ENCODE measurements at regions not wholly inside any gene's neighbourhood (a gene's known extent, or its start where the extent isn't known, plus 50 kb on each side); places are given as distances from the start of the nearest gene placed in this dataset.
A peak's percentile ranks its signal among the peaks of the same experiment; 100 is the strongest.

- DNase-seq = no peak
Observed at GRCh38 chr6:14254505-14254904, 136.9 kb downstream of the CD83 start.

DNA sequence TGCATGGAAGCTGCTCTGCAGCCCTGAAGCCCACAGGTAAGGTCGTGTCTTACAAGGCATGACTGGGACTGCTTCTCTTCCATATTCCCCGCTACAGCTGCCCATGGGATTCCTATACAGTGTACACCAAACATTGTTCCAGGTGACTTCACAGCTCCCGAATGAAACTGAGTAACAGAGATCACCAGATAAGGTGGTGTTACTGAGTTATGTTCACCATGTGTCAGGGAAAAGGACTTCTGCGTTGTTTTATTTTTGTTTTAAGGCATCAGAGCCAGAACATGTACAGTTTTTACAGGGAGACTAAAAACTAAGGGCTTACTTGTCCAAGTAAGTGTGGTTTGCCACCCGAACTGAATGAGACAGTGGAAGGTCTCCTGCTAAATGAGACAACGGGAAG, 138.3 kb downstream of the CD83 start:
- no peak for DNase-seq

DNA sequence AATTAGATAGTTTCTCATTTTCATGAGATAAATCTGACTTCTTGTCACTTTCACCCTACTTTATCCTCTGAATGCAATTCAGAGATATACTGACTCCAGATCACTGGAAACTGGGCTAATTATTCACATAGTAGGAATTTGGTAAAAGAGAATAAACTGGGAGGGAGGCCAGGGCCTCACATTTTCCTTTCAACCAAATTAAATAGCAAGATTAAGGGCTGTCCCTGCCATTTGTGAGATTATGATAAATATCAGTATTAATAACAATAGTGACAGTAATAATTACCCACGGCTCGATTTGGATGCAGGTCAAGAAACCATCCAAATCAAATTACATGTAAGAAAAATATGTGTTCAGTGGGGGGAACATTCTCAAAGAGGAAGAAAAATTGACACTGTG, 140.5 kb downstream of the CD83 start:
- DNase-seq = no peak

DNA sequence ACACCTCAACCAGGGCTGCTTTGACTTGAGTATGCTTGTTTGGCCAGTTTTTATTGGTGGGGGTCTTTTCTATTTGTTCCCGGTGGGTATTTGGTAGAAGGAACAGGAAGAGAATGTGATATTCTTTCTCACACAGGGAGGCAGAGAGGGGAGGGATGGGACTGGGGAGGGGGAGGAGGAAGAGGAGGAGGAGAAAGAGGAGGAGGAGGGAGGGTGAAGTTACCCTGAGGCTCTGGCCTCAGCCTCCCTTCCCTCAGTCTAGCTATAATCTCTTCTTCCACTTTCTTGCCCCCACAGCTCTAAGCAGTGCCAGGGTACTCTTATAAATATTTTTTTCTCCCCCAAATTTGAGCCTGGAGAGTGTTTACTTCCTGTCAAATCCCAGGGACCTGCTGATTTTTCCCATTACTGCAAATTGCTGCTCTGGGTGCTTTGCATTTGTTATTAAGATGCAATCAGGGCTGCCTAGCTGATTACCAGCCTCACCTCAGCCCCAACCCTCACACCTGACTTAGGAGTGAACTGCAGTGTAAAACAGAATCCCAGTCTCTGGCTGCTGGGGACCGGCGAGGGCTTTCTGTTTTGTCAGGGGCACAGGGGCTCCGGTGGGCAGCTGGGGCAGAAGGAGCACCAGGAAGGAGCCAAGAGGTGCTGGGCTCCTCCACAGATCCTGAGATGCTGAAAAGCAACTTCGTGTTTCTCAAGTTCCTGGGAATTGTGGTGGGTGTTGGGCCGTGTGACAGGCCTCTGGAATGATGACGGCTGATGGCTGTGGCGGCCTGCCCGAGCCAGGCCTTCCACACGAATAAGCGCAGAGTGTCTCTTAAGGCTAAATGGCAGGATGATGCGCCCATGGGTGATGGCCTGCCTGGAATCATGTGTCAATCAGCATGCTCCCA, 141.4 kb downstream of the CD83 start:
- no peak for DNase-seq

GRCh38 chr6:14259594-14260152, 142.1 kb downstream of the CD83 start:
- DNase-seq = no peak

DNA sequence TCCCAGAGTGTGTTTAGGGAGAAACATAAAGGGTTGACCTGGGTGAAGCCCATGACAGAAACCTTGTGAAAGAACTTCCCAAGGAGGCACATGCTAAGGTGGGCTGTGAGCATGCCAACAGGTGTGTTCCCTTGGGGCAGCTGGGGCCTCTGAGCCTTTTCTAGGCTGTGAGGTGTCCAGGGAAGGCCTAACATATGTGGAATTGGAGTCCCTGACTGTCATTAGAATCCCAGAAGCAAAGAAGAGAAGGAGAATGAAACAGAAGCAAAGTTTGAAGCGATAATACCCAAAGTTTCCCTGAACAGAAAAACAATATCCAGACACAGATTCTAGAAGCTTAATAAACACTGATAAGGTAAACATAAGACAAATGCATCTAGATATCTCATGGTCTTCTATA, 143.3 kb downstream of the CD83 start:
- DNase-seq = no peak

- DNase-seq = no peak
Observed at GRCh38 chr6:14263881-14264424, 146.4 kb downstream of the CD83 start.

DNA sequence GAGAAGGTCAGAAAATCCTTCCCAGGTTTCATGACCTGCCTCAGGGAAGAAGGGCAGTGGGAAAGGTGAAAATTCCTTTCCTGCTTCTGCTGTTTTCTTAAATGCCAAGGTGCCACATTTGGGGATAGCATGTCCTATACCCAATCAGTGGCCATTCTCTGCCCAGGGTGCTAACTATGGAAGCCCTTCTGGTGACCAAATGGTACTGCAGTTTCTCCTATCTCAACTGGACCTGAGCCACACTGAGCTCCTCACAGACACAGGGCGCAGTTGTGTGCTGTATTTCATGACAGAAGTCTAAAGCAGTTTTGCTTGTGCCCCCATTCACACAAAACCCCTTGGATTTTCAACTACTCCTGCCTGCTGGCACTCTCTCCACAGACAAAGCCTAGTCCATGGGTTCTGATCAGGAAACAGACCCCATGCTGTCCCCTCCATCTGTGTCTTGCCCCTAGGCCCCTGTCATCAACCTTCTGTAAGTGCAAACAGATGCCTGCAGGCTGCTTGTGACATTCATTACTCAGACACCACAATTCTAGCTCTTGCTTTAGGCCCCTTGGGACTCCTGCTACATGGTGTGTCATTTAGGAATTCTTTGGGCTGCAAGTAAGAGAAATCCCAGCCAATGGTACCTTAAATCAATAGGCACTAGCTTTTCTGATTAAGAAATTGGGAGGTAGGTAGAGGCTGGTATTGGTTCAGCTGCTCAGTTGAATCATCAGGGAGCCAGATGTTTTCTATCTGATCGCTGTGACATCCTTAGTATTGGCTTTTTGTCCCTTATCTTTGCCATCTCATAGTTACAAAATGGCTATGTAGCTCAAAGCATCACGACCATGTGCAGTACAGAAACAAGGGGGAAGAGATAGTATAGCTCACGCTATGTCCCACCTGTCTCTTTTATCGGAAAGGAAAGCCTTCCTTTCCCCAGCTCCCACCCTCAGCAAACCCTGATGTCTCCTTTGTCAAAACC, 147.8 kb downstream of the CD83 start:
- no peak for DNase-seq

- no peak for DNase-seq
Observed at GRCh38 chr6:14266266-14266665, 148.7 kb downstream of the CD83 start.

DNA sequence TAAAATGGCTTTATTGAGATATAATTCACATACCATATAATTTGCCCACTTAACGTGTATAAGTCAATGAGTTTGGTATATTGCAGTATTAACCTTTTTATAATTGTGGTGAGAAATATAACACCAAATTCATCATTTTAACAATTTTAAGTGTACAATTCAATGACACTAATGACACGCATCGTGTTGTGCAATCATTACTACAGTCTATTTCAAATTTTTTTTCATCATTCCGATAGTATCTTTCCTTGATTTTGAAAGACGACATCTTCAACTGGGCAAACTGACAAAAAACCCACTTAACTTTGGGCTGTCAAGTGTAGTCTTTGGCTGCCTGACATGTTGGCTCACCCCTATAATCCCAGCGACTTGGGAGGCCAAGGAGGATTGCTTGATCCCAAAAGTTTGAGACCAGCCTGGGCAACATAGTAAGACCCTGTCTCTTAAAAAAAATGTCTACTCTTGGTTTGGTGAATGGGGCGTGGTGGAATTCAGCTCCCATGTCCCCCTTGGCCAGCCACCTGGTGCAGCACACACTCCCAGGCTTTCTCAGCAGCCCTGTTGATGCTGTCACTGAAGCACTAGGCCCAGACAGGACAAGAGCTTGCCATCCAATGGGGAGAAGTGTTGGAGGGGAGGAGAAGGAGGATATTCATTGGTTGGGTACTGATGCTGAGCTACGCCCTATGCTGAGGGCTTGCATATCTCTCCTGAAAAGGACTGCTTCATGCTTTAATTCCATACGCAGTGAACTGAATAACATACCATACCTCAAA, 150.5 kb downstream of the CD83 start:
- DNase-seq = no peak

- DNase-seq = no peak
Observed at GRCh38 chr6:14269436-14269835, 151.9 kb downstream of the CD83 start.

DNA sequence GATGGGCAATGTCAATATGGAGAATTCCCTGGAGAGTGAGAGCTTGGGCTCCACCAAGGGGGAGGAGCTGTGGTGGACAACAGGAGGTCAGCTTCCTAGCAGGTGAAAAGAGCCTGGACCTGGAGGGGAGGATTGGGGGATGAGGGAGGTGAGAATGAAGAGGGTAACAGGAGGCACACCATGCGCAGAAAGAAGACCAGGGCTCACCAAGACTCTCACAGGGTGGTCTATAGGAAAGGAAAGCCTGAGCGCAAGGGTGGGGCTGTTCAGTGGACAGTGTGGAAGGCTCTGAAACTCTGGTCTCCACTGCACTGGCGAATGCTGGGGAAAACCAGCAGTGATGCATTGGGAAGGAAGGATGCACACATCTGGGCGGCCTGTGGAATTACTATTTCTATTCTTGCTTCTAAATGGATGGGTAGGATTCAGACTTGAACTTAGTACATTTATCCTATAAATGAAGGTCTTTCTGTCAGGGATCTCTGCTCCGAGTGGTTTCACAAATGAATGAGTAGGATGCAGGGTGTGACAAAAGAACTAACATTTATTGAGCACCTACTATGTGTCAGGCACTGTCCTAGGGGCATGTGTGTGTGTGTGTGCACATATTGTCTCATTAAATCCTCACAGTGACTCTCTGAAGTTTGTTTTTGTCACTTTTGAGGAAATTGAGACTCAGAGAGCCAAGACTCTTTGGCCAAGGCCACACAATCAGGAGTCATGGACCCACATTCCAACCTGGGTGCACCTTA, 152.7 kb downstream of the CD83 start:
- no peak for DNase-seq

DNA sequence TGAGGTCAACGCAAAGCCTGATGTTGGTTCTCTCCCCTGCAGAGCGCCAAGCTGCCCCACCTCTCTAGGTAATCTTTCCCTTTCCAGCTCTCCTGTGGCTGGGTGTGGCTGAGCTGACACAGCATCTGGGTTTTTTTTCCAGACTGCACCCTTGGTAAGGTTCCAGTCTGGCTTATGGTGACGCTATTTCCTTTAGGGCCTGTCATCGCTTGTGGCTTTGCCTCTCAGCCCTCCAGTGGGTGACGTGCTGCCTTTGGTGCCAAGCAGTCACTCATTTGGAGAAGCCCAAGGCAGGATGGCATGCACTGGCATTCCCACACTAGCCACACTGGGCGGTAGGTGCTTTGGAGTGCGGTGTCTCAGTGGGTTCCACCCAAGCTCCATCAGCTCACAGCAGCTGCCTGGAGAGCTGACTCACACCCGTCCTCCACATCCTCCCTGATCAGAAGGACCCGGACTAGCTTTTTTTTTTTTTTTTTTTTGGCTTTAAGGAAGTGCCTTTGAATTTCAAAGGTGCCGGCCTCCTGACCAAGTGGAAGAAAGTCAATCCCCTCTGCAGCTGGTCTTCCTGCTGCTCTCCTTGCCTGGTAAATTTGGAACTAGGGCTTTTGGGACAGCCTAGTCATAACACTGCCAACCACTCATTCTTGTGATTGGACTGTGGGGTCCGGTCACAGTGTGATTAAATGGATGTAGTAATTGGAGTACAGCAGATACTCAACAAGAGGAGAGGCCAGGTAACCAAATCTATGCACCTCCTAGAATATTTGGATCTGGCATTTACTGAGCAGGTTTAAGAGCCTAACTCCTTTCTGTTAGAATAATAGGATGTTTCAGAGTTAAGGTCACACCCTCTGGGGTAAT, 153.6 kb downstream of the CD83 start:
- DNase-seq = no peak

DNA sequence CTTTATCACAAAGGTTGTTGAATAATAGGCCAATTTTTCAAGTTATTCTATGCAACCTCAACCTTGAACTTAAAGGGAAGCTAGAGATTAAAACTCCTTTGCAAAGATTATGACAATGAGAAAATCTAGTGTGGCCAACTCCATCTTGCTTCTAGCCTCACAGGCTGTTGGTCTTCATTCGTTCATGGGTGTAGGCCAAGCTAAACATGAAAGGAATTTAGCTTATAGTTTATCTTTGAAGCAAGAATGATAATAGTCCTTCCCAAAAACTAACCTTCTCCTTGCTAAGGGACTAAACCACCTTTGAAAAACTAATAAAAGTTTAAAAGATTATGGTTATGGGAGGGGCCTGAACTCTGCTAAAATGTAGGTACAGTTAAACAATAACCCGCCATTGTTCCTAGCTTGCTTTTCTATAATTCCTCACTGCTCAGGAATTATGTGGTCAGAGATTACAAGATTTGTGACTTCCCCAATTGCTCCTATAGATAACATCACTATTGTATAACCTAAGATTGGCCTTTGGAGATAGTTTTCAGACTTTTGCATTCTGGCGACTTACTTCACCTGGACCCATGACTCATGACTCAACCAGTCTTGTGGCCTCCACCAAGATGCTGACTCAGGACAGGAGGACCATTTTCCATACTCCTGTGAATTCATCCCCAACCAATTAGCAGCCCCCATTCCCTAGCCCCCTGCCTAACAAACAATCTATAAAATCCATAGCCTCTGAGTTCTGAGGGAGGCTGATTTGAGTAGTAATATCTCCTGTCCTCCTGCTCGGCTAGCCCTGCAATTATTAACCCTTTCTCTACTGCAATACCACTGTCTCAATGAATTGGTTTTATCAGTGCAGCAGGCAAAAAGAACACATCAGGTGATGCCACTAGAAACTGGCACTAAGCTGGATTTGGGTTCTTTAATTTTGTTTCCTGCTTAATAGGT, 154.5 kb downstream of the CD83 start:
- DNase-seq = no peak

DNA sequence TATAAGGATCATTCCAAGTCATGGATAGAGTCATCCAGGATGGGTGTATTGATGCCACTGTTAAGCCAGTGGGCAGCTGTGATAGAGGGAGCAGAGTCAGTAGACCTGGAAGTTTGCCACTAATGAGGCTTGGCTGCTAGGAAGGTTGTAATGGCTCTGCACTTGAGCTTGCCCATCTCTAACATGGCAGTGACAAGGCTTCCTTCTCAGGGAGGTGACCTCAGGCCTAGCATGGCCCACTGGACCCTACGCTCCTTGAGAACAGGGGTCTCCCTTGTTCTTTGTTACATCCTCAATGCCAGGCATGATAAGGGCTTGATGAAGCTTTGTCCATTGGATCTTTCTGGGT, 155.1 kb downstream of the CD83 start:
- no peak for DNase-seq

DNA sequence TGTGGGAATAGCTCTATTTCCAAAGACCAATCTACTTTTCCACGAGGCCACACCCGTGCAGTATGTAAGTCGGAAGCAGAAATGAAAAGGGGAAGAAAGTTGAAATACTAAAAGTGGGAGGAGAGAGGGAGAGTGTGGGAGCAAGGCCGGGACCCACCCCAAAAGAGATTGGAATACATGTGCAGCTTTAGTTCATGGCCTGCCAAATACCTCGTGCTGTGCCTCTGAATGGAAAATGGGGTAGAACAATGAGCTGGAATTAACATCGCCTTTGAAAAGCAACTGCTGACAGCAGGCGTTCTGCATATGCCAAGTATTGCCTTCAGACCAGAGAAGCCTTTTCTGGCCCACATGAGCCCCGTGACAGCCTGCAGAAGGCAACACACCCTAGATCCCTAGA, 155.6 kb downstream of the CD83 start:
- DNase-seq = peak in 6 of 56 donors; percentile 11 to 36 (median 19)

GRCh38 chr6:14274016-14274415, 156.4 kb downstream of the CD83 start:
- DNase-seq = no peak

Measured in amygdala (tissue), 56 donors.